ENCODE measurements at regions not wholly inside any gene's neighbourhood (a gene's known extent, or its start where the extent isn't known, plus 50 kb on each side); places are given as distances from the start of the nearest gene placed in this dataset.

DNA sequence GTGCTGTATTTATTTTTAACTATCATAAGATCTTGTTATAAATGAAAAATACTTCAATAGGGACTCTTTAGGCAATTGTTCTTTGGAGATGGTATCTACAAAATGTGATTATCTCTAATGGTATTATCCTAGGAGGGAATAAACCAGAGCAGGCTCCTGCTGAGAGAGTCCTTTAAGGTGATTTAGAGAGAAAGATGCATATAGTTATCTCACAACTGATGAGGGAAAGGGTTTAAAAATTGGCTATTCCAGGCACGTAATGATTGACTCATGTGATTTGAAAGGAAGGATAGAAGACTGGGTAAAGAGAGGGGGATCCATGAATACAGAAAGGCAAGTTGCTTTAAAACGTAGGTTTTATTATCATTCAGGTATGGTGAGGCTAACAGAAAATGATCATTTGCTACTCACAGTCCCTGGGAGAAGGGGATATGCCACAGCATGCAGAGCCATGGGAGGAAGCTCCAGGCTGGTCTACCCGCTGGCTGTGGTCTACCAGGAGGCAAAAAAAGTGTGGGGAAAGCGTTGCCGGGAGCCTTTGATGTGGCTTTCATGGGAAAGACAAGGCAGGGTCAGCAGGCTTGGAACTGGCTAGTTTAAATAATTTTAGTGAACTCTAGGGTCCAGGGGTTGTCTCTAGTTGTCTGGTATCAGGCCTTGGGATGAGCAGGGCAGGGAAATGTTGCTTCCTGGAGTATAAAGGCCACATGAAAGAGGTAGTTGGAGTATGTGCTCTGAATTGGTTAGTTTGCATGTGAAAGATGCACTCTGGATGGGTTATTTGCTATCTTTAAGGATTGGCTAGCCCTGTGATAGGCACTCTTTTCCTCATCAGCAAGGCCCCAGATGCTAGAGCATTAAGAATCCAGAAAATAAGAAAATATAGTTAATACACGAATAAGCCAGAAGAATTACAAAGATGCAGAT, 798.4 kb upstream of the GRM7 start:
- TF ChIP-seq, protein P1, sequence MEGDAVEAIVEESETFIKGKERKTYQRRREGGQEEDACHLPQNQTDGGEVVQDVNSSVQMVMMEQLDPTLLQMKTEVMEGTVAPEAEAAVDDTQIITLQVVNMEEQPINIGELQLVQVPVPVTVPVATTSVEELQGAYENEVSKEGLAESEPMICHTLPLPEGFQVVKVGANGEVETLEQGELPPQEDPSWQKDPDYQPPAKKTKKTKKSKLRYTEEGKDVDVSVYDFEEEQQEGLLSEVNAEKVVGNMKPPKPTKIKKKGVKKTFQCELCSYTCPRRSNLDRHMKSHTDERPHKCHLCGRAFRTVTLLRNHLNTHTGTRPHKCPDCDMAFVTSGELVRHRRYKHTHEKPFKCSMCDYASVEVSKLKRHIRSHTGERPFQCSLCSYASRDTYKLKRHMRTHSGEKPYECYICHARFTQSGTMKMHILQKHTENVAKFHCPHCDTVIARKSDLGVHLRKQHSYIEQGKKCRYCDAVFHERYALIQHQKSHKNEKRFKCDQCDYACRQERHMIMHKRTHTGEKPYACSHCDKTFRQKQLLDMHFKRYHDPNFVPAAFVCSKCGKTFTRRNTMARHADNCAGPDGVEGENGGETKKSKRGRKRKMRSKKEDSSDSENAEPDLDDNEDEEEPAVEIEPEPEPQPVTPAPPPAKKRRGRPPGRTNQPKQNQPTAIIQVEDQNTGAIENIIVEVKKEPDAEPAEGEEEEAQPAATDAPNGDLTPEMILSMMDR (IDR thresholded peaks at IDR 0.05), result no peak
- TF ChIP-seq EP300 (IDR thresholded peaks at IDR 0.05) (no peak), POLR2A (IDR thresholded peaks at IDR 0.05) (no peak), POLR2AphosphoS5 (IDR thresholded peaks at IDR 0.05) (no peak)
